OCI-LY1 (cell line): ENCODE measurements at regions not wholly inside any gene's neighbourhood (a gene's known extent, or its start where the extent isn't known, plus 50 kb on each side); places are given as distances from the start of the nearest gene placed in this dataset.

Experiments
- EZH2 ChIP-seq: fragments of 200-600 bp; sonication (generic), shearing (Covaris generic); IDR thresholded peaks from 2 replicates; pipeline ENCODE4 v1.8.0; 2017; ENCODE audit warnings: borderline replicate concordance, mixed run types, mild to moderate bottlenecking, antibody characterized with exemption, low read length, moderate library complexity, mixed read lengths
- TF ChIP-seq, protein P1 (sequence below): fragments of 200-600 bp; sonication (generic), shearing (Covaris generic); IDR thresholded peaks from 2 replicates; pipeline ENCODE4 v1.5.1; 2017; ENCODE audit warnings: mild to moderate bottlenecking, antibody characterized with exemption, low read length, moderate library complexity, mixed read lengths

GRCh38 chr10:131698986-131699385, 201.8 kb upstream of the PPP2R2D start:
- TF ChIP-seq, protein P1, sequence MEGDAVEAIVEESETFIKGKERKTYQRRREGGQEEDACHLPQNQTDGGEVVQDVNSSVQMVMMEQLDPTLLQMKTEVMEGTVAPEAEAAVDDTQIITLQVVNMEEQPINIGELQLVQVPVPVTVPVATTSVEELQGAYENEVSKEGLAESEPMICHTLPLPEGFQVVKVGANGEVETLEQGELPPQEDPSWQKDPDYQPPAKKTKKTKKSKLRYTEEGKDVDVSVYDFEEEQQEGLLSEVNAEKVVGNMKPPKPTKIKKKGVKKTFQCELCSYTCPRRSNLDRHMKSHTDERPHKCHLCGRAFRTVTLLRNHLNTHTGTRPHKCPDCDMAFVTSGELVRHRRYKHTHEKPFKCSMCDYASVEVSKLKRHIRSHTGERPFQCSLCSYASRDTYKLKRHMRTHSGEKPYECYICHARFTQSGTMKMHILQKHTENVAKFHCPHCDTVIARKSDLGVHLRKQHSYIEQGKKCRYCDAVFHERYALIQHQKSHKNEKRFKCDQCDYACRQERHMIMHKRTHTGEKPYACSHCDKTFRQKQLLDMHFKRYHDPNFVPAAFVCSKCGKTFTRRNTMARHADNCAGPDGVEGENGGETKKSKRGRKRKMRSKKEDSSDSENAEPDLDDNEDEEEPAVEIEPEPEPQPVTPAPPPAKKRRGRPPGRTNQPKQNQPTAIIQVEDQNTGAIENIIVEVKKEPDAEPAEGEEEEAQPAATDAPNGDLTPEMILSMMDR: no peak
- TF ChIP-seq EZH2: no peak
